Neural cell (in vitro differentiated cells): ENCODE measurements at regions not wholly inside any gene's neighbourhood (a gene's known extent, or its start where the extent isn't known, plus 50 kb on each side); places are given as distances from the start of the nearest gene placed in this dataset.

Experiments used
- H2AFZ ChIP-seq: fragments of 200-600, 300-800 bp; sonication (generic), shearing (Covaris generic); 2 replicates; pipeline ENCODE4 v1.6.0; 2014; ENCODE audit warnings: low read depth, mild to moderate bottlenecking, antibody characterized with exemption, low read length, moderate library complexity
- H3F3A ChIP-seq: fragments of 200-600 bp; shearing (Covaris generic); 2 replicates; pipeline ENCODE4 v1.6.1; 2016; ENCODE audit warnings: mild to moderate bottlenecking, moderate library complexity, mixed read lengths, antibody characterized with exemption, low read length; ENCODE audit not compliant: insufficient read depth, poor library complexity, severe bottlenecking
- H3K27ac ChIP-seq: fragments of 200-600, 300-800 bp; sonication (generic), shearing (Covaris generic); 2 replicates; pipeline ENCODE4 v1.5.1; 2014; ENCODE audit warnings: mild to moderate bottlenecking, low read length, moderate library complexity
- H3K27me3 ChIP-seq: fragments of 300-800, 200-600 bp; sonication (generic), shearing (Covaris generic); 2 replicates; pipeline ENCODE4 v1.6.0; 2014; ENCODE audit warnings: mild to moderate bottlenecking, low read depth, low read length, moderate library complexity; ENCODE audit not compliant: insufficient read depth
- H3K36me3 ChIP-seq: fragments of 300-800, 200-600 bp; sonication (generic), shearing (Covaris generic); 2 replicates; pipeline ENCODE4 v1.5.1; 2014; ENCODE audit warnings: mild to moderate bottlenecking, antibody characterized with exemption, low read length, moderate library complexity; ENCODE audit not compliant: insufficient read depth
- H3K4me2 ChIP-seq: fragments of 300-800, 200-600 bp; sonication (generic), shearing (Covaris generic); 2 replicates; pipeline ENCODE4 v1.6.0; 2014; ENCODE audit warnings: mild to moderate bottlenecking, low read length
- H3K4me3 ChIP-seq: fragments of 300-800, 200-600 bp; sonication (generic), shearing (Covaris generic); 2 replicates; pipeline ENCODE4 v1.5.1; 2014; ENCODE audit warnings: mild to moderate bottlenecking, low read length, moderate library complexity
- H3K79me2 ChIP-seq: fragments of 200-600 bp; shearing (Covaris generic); replicated peaks from 2 replicates; pipeline ENCODE4 v1.6.0; 2014; ENCODE audit warnings: mild to moderate bottlenecking, low read length, moderate library complexity; ENCODE audit not compliant: insufficient read depth
- H3K9ac ChIP-seq: fragments of 300-800, 200-600 bp; sonication (generic), shearing (Covaris generic); 2 replicates; pipeline ENCODE4 v1.6.1; 2016; ENCODE audit warnings: mild to moderate bottlenecking, low read length, mixed read lengths
- H3K9me2 ChIP-seq: fragments of 200-600 bp; shearing (Covaris generic); 2 replicates; pipeline ENCODE4 v1.6.1; 2016; ENCODE audit warnings: mild to moderate bottlenecking, low read length, mixed read lengths; ENCODE audit not compliant: insufficient read depth
- H3K9me3 ChIP-seq: fragments of 200-600, 300-800 bp; sonication (generic), shearing (Covaris generic); 2 replicates; pipeline ENCODE4 v1.6.1; 2016; ENCODE audit warnings: mild to moderate bottlenecking, mixed run types, low read length, moderate library complexity, mixed read lengths
- H4K20me1 ChIP-seq: fragments of 200-600 bp; shearing (Covaris generic); 2 replicates; pipeline ENCODE4 v1.6.1; 2016; ENCODE audit warnings: mild to moderate bottlenecking, mixed run types; ENCODE audit not compliant: insufficient read depth
- EP300 ChIP-seq: fragments of 450-650 bp; conservative IDR thresholded peaks from 2 replicates; pipeline ENCODE4 v1.6.1; 2014; ENCODE audit warnings: antibody characterized with exemption, mild to moderate bottlenecking, moderate library complexity; ENCODE audit not compliant: poor library complexity, severe bottlenecking
- MXI1 ChIP-seq: fragments of 450-650 bp; conservative IDR thresholded peaks from 2 replicates; pipeline ENCODE4 v1.6.1; 2014; ENCODE audit warnings: antibody characterized with exemption, mild to moderate bottlenecking; ENCODE audit not compliant: poor library complexity, severe bottlenecking
- TF ChIP-seq, protein P1 (sequence below): fragments of 450-650 bp; IDR thresholded peaks from 2 replicates; pipeline ENCODE4 v1.5.1; 2014; ENCODE audit warnings: antibody characterized with exemption, mild to moderate bottlenecking, moderate library complexity; ENCODE audit not compliant: poor library complexity, severe bottlenecking
- TF ChIP-seq, protein P2 (sequence below): IDR thresholded peaks from 2 replicates; pipeline ENCODE4 v1.6.1; 2012; ENCODE audit warnings: borderline replicate concordance

DNA sequence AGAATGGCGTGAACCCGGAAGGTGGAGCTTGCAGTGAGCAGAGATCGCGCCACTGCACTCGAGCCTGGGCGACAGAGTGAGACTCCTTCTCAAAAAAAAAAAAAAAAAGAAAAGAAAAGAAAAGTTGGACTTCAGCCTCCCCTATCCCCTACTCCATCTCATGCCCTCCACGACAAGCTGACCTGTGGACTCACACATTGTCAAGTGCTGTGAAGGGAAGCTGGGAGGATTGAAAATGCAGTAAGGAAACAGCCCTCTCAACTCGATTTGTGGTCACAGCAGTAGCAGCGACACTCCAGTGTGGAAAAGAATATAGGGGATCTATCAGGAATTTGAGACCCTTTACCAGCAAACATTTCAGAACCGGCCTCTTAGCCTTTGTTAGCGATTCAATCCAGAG, 103.6 kb upstream of the SVIL start:
- peaks cover 15% of the 10 kb centered on the region for H3K79me2 ChIP-seq
- no peaks in the 10 kb centered on the region for H4K20me1 ChIP-seq
- no peak overlapping the region for H3K4me2 ChIP-seq
- no peak overlapping the region for H3K27ac ChIP-seq
- H3K27me3 ChIP-seq, result peaks cover 3% of the 10 kb centered on the region
- H3K36me3 ChIP-seq, result no peaks in the 10 kb centered on the region
- no peak overlapping the region for H3K4me3 ChIP-seq
- no peak overlapping the region for H3K9ac ChIP-seq
- no peaks in the 10 kb centered on the region for H3K9me3 ChIP-seq
- no peaks in the 10 kb centered on the region for H3K9me2 ChIP-seq
- no peak overlapping the region for H2AFZ ChIP-seq
- peaks cover 10% of the 10 kb centered on the region for H3F3A ChIP-seq
- TF ChIP-seq, protein P1, sequence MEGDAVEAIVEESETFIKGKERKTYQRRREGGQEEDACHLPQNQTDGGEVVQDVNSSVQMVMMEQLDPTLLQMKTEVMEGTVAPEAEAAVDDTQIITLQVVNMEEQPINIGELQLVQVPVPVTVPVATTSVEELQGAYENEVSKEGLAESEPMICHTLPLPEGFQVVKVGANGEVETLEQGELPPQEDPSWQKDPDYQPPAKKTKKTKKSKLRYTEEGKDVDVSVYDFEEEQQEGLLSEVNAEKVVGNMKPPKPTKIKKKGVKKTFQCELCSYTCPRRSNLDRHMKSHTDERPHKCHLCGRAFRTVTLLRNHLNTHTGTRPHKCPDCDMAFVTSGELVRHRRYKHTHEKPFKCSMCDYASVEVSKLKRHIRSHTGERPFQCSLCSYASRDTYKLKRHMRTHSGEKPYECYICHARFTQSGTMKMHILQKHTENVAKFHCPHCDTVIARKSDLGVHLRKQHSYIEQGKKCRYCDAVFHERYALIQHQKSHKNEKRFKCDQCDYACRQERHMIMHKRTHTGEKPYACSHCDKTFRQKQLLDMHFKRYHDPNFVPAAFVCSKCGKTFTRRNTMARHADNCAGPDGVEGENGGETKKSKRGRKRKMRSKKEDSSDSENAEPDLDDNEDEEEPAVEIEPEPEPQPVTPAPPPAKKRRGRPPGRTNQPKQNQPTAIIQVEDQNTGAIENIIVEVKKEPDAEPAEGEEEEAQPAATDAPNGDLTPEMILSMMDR, result no peak
- TF ChIP-seq, protein P2, sequence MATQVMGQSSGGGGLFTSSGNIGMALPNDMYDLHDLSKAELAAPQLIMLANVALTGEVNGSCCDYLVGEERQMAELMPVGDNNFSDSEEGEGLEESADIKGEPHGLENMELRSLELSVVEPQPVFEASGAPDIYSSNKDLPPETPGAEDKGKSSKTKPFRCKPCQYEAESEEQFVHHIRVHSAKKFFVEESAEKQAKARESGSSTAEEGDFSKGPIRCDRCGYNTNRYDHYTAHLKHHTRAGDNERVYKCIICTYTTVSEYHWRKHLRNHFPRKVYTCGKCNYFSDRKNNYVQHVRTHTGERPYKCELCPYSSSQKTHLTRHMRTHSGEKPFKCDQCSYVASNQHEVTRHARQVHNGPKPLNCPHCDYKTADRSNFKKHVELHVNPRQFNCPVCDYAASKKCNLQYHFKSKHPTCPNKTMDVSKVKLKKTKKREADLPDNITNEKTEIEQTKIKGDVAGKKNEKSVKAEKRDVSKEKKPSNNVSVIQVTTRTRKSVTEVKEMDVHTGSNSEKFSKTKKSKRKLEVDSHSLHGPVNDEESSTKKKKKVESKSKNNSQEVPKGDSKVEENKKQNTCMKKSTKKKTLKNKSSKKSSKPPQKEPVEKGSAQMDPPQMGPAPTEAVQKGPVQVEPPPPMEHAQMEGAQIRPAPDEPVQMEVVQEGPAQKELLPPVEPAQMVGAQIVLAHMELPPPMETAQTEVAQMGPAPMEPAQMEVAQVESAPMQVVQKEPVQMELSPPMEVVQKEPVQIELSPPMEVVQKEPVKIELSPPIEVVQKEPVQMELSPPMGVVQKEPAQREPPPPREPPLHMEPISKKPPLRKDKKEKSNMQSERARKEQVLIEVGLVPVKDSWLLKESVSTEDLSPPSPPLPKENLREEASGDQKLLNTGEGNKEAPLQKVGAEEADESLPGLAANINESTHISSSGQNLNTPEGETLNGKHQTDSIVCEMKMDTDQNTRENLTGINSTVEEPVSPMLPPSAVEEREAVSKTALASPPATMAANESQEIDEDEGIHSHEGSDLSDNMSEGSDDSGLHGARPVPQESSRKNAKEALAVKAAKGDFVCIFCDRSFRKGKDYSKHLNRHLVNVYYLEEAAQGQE, result no peak
- no peak for TF ChIP-seq EP300

DNA sequence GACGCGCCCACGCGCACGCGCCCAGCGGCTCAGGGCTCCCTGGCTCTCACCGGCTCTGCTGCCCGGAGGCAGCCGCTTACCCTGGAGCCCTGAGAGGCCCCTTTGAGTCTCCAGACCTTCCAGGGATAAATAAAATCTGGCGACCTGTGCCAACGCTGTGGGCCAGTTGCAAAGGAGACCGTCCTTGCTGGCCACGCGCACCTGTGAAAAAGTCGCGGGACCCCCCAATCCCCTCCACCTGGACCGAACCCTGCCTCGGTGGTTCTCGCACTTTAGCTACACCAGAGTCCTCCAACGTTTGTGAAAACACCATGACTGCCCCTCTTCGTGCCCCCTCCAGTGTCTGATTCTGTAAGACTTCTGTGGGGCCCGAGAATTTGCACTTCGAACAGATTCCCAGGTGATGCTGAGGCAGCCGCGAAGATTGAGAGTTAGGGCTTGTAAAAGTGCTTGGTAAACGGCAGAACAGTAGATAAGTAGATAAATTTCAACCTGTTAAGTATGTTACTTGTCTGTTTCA, 102.4 kb upstream of the SVIL start:
- Histone ChIP-seq H3K79me2 (peaks cover 27% of the 10 kb centered on the region), H3K9ac (peak overlapping the region; percentile 75), H2AFZ (no peak overlapping the region), H3K9me2 (no peaks in the 10 kb centered on the region), H3K27ac (no peak overlapping the region), H3K36me3 (no peaks in the 10 kb centered on the region), H3K4me3 (peak overlapping the region; percentile 95), H4K20me1 (no peaks in the 10 kb centered on the region), H3F3A (peaks cover 10% of the 10 kb centered on the region), H3K27me3 (peaks cover 3% of the 10 kb centered on the region), H3K9me3 (no peaks in the 10 kb centered on the region), H3K4me2 (no peak overlapping the region)
- TF ChIP-seq MXI1 (peak; percentile 1), EP300 (no peak)
- TF ChIP-seq, protein P2, result no peak
